Smooth muscle cell (in vitro differentiated cells): ENCODE measurements at regions not wholly inside any gene's neighbourhood (a gene's known extent, or its start where the extent isn't known, plus 50 kb on each side); places are given as distances from the start of the nearest gene placed in this dataset.

Experiments used
- DNase-seq: peaks from one replicate; lab custom pipeline; 2025; ENCODE audit not compliant: unreplicated experiment; lab: John Stamatoyannopoulos, UW
- H2AFZ ChIP-seq: fragments of 200-600 bp; sonication (generic); 2 replicates; pipeline ENCODE4 v1.6.0; 2016; ENCODE audit warnings: antibody characterized with exemption, low read depth, mild to moderate bottlenecking
- H3F3A ChIP-seq: fragments of 200-600 bp; sonication (generic); 2 replicates; pipeline ENCODE4 v1.6.0; 2017; ENCODE audit warnings: antibody characterized with exemption, low read depth
- H3K27ac ChIP-seq: fragments of 200-600 bp; sonication (generic); 2 replicates; pipeline ENCODE4 v1.5.1; 2016; ENCODE audit warnings: low read depth, mild to moderate bottlenecking
- H3K27me3 ChIP-seq: fragments of 200-600 bp; sonication (generic); 2 replicates; pipeline ENCODE4 v1.6.1; 2016; ENCODE audit warnings: low read depth, mild to moderate bottlenecking
- H3K36me3 ChIP-seq: fragments of 200-600 bp; sonication (generic); 2 replicates; pipeline ENCODE4 v1.5.1; 2016; ENCODE audit warnings: low read depth
- H3K4me1 ChIP-seq: fragments of 200-600 bp; sonication (generic); 2 replicates; pipeline ENCODE4 v1.5.1; 2016; ENCODE audit warnings: low read depth
- H3K4me2 ChIP-seq: fragments of 200-600 bp; sonication (generic); 2 replicates; pipeline ENCODE4 v1.6.0; 2016; ENCODE audit warnings: mild to moderate bottlenecking
- H3K4me3 ChIP-seq: fragments of 200-600 bp; sonication (generic); 2 replicates; pipeline ENCODE4 v1.5.1; 2016; ENCODE audit warnings: mild to moderate bottlenecking
- H3K79me2 ChIP-seq: fragments of 200-600 bp; sonication (generic); 2 replicates; pipeline ENCODE4 v1.6.0; 2016; ENCODE audit warnings: low read depth, mild to moderate bottlenecking
- H3K9ac ChIP-seq: fragments of 200-600 bp; sonication (generic); 2 replicates; pipeline ENCODE4 v1.6.0; 2016; ENCODE audit warnings: low read depth
- H3K9me3 ChIP-seq: fragments of 200-600 bp; sonication (generic); replicated peaks from 2 replicates; pipeline ENCODE4 v1.5.1; 2016; ENCODE audit warnings: low read depth
- H4K20me1 ChIP-seq: fragments of 200-600 bp; sonication (generic); 2 replicates; pipeline ENCODE4 v1.6.0; 2016; ENCODE audit warnings: low read depth
- CTCF ChIP-seq: fragments of 200-600 bp; sonication (generic); IDR thresholded peaks from 2 replicates; pipeline ENCODE4 v1.5.1; 2017; ENCODE audit warnings: borderline replicate concordance, mild to moderate bottlenecking, antibody characterized with exemption; ENCODE audit not compliant: insufficient read depth, poor library complexity, severe bottlenecking
- WGBS: methylation state at CpG from one replicate; pipeline ENCODE4 v1.1.7; 2016; ENCODE audit warnings: low lambda C conversion rate; 5-methylcytosine and 5-hydroxymethylcytosine counted together

- Histone ChIP-seq H3K4me3 (no peak overlapping the region), H3K4me2 (no peak overlapping the region), H3K36me3 (no peaks in the 10 kb centered on the region), H3K79me2 (no peaks in the 10 kb centered on the region), H3K27ac (no peak overlapping the region), H4K20me1 (no peaks in the 10 kb centered on the region), H3K9ac (no peak overlapping the region), H3K4me1 (no peaks in the 10 kb centered on the region), H3K9me3 (no peaks in the 10 kb centered on the region), H3F3A (no peaks in the 10 kb centered on the region), H2AFZ (no peak overlapping the region), H3K27me3 (no peaks in the 10 kb centered on the region)
- no peak for TF ChIP-seq CTCF
- DNase-seq = no peak
- 72% methylated on average over 5 of the region's 5 CpGs for WGBS
Observed at GRCh38 chr6:144878577-144878976, 593.4 kb downstream of the UTRN start.

GRCh38 chr6:144879436-144879835 is 594.3 kb downstream of the UTRN start:
- no peak overlapping the region for H3K9ac ChIP-seq
- H3K4me1 ChIP-seq = no peaks in the 10 kb centered on the region
- 77% methylated on average over 3 of the region's 3 CpGs for WGBS
- H3K4me2 ChIP-seq = no peak overlapping the region
- no peaks in the 10 kb centered on the region for H3K36me3 ChIP-seq
- H2AFZ ChIP-seq = no peak overlapping the region
- no peaks in the 10 kb centered on the region for H3K9me3 ChIP-seq
- TF ChIP-seq CTCF = no peak
- no peaks in the 10 kb centered on the region for H3K27me3 ChIP-seq
- no peaks in the 10 kb centered on the region for H3K79me2 ChIP-seq
- no peaks in the 10 kb centered on the region for H3F3A ChIP-seq
- no peaks in the 10 kb centered on the region for H4K20me1 ChIP-seq
- no peak overlapping the region for H3K4me3 ChIP-seq
- no peak for DNase-seq
- H3K27ac ChIP-seq = no peak overlapping the region

DNA sequence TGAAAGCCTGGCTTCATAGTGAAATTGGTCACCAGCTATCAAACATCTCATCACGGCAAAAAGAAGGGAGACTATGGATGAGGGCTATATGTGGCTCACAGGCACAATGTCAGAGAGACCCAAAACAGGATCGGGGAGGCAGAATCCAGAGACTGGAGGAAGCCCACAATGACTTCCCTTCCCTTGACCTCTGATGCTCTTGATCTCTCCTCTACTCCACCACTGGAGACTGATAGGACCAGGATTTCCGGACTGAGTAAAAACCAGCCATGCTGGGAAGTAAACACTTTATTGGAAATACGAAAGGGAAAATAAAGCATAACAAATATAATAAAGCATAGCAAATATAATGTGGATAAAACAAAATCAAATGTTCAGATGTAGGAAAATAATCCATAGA is 597.3 kb downstream of the UTRN start:
- Histone ChIP-seq H3K9ac (no peak overlapping the region), H2AFZ (no peak overlapping the region), H4K20me1 (no peaks in the 10 kb centered on the region), H3F3A (no peaks in the 10 kb centered on the region), H3K4me2 (no peak overlapping the region), H3K4me3 (no peak overlapping the region), H3K79me2 (no peaks in the 10 kb centered on the region), H3K36me3 (no peaks in the 10 kb centered on the region), H3K4me1 (no peaks in the 10 kb centered on the region), H3K27ac (no peak overlapping the region), H3K9me3 (no peaks in the 10 kb centered on the region), H3K27me3 (no peaks in the 10 kb centered on the region)
- no peak for DNase-seq
- WGBS = 88% methylated on average over 4 of the region's 4 CpGs
- TF ChIP-seq CTCF = no peak

GRCh38 chr6:144883915-144884314 is 598.8 kb downstream of the UTRN start:
- DNase-seq = no peak
- H3F3A ChIP-seq = no peaks in the 10 kb centered on the region
- 86% methylated on average over 2 of the region's 2 CpGs for WGBS

More at GRCh38 chr6:144883915-144884314, 598.8 kb downstream of the UTRN start:
- Histone ChIP-seq H3K79me2 (no peaks in the 10 kb centered on the region), H3K9ac (no peak overlapping the region), H3K4me2 (no peak overlapping the region), H3K9me3 (no peaks in the 10 kb centered on the region), H3K4me3 (no peak overlapping the region), H3K27me3 (no peaks in the 10 kb centered on the region), H3K36me3 (no peaks in the 10 kb centered on the region), H4K20me1 (no peaks in the 10 kb centered on the region), H3K4me1 (no peaks in the 10 kb centered on the region), H3K27ac (no peak overlapping the region), H2AFZ (no peak overlapping the region)
- no peak for TF ChIP-seq CTCF
